HG03139 (cell line): ENCODE measurements at regions not wholly inside any gene's neighbourhood (a gene's known extent, or its start where the extent isn't known, plus 50 kb on each side); places are given as distances from the start of the nearest gene placed in this dataset.

Experiments
- ATAC-seq: cut with Tn5 transposase; IDR thresholded peaks from one replicate; pipeline ENCODE4 v1.9.1; 2021; ENCODE audit not compliant: unreplicated experiment

GRCh38 chr12:115072712-115073111 lies 388.7 kb upstream of the TBX3 start:
- ATAC-seq, result no peak

GRCh38 chr12:115070313-115070712 lies 386.3 kb upstream of the TBX3 start:
- ATAC-seq, result no peak

GRCh38 chr12:115064296-115064695 lies 380.3 kb upstream of the TBX3 start:
- ATAC-seq, result no peak

- ATAC-seq, result no peak
Observed at GRCh38 chr12:115062741-115063140, 378.8 kb upstream of the TBX3 start.

- ATAC-seq, result no peak
Observed at GRCh38 chr12:115060477-115061168, 376.6 kb upstream of the TBX3 start.

GRCh38 chr12:115057445-115057844 lies 373.5 kb upstream of the TBX3 start:
- no peak for ATAC-seq

- ATAC-seq, result no peak
Observed at GRCh38 chr12:115051378-115051777, 367.4 kb upstream of the TBX3 start.

GRCh38 chr12:115049614-115050013 lies 365.6 kb upstream of the TBX3 start:
- no peak for ATAC-seq

GRCh38 chr12:115046805-115047204 lies 362.8 kb upstream of the TBX3 start:
- no peak for ATAC-seq

GRCh38 chr12:115044073-115044472 lies 360.1 kb upstream of the TBX3 start:
- ATAC-seq, result no peak

GRCh38 chr12:115043079-115043478 lies 359.1 kb upstream of the TBX3 start:
- no peak for ATAC-seq

- no peak for ATAC-seq
Observed at GRCh38 chr12:115042341-115042740, 358.4 kb upstream of the TBX3 start.

GRCh38 chr12:115037830-115038229 lies 353.9 kb upstream of the TBX3 start:
- ATAC-seq, result no peak

- ATAC-seq, result no peak
Observed at GRCh38 chr12:115035535-115036107, 351.6 kb upstream of the TBX3 start.

GRCh38 chr12:115032521-115032920 lies 348.5 kb upstream of the TBX3 start:
- ATAC-seq, result no peak

- ATAC-seq, result no peak
Observed at GRCh38 chr12:115030017-115030416, 346.0 kb upstream of the TBX3 start.

GRCh38 chr12:115024531-115024930 lies 340.6 kb upstream of the TBX3 start:
- no peak for ATAC-seq

- no peak for ATAC-seq
Observed at GRCh38 chr12:115023279-115024265, 339.6 kb upstream of the TBX3 start.

- no peak for ATAC-seq
Observed at GRCh38 chr12:115020091-115020490, 336.1 kb upstream of the TBX3 start.

- ATAC-seq, result no peak
Observed at GRCh38 chr12:115017346-115017745, 333.4 kb upstream of the TBX3 start.

- no peak for ATAC-seq
Observed at GRCh38 chr12:115013236-115013981, 329.4 kb upstream of the TBX3 start.
